ENCODE measurements at regions not wholly inside any gene's neighbourhood (a gene's known extent, or its start where the extent isn't known, plus 50 kb on each side); places are given as distances from the start of the nearest gene placed in this dataset.
A peak's percentile ranks its signal among the peaks of the same experiment; 100 is the strongest.

DNA sequence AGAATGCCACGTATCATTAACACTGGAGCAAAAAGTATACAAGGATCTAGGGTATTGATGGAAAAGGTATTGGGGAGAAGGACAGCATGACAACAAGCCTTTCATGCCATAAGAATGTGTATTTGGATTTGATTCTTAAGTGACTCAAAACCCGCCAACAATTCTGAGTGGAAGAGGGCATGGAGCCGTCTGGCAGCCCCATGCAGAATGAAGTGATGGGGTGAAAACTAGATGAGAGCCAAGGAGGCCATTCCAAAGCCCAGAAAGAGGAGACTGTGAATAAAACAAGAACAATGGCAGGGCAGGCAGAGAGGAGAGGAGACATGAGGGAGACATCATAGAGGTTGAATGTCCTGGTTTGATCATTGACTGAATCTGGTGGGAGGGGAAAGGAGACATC lies 272.3 kb upstream of the WWC1 start (continued):
- no peak for TF ChIP-seq ZNF70 (CRISPR knock-in tag; IDR thresholded peaks at IDR 0.05)

DNA sequence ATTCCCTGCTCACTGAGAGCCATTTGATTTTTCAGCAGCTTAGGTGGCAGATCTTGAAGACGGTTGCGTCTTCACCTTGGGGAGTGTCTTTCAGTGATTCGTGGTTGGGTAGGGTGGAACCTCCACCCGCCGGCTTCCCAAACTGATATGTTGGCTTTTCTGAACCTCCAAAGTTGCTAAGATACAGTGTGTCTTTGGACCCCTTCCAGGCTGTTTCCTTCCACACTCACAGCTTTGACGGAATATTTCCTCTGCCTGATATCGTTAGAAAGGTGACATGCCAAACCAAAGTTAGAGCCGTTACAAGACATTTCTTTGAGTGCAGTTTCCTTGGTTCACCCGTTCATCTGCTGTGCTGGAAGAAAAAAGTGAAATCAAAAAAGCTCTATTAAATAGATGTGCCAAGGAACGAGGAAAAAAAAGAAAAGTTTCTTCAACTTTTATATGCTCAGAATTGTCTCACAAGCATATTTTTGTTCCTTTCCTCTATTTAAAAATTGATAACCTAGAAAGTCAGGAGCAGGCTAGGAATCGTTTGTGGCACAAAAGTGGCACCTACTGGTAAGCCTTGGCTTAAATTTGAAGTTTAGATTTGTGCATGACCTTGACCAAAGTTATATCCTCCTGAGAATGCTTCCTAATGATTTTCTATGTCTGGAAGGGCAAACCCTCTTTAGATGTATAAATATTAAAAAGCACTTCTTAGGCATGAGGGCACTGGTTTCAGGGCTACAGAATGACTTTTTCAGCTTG lies 270.7 kb upstream of the WWC1 start:
- TF ChIP-seq, protein P1, sequence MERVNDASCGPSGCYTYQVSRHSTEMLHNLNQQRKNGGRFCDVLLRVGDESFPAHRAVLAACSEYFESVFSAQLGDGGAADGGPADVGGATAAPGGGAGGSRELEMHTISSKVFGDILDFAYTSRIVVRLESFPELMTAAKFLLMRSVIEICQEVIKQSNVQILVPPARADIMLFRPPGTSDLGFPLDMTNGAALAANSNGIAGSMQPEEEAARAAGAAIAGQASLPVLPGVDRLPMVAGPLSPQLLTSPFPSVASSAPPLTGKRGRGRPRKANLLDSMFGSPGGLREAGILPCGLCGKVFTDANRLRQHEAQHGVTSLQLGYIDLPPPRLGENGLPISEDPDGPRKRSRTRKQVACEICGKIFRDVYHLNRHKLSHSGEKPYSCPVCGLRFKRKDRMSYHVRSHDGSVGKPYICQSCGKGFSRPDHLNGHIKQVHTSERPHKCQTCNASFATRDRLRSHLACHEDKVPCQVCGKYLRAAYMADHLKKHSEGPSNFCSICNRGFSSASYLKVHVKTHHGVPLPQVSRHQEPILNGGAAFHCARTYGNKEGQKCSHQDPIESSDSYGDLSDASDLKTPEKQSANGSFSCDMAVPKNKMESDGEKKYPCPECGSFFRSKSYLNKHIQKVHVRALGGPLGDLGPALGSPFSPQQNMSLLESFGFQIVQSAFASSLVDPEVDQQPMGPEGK (CRISPR knock-in tag; IDR thresholded peaks at IDR 0.05; ENCODE audit: borderline replicate concordance), result no peak
- ATAC-seq, result no peak

DNA sequence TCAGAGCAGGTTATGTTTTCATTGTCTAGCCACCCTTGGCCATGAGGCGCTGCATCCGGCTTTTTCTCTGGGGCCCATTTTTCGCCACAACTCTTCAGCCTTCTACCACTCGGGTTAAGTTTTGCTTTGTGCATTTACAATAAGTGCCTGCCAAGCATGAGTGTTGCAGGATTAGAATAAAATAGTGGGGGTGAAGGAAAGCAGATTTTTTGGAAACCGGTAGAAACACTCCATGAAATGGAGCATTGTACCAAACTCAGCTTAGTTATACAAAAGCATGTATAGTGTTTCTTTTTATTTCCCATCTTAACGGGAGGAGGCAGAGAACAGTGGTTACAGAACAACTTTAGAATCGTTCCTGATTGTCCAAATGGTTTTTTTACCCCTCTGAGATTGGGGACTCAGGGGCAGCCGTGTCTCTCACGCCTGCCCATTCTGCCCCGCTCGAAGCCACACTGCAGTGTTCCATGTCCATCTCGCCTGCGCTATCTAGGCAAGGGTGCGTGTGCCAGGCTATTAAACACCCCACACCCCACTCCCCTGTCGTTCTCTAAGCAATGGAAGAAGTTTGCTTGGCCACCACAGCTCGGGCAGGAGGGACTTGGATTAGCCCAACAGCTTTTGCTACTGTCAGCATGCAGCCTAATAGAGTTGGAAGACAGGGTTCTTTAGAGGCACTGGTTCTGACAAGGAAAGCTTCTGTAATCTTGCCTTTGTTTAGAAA lies 268.8 kb upstream of the WWC1 start:
- TF ChIP-seq ZFP3 (CRISPR knock-in tag; IDR thresholded peaks at IDR 0.05), result no peak
- TF ChIP-seq, protein P2, sequence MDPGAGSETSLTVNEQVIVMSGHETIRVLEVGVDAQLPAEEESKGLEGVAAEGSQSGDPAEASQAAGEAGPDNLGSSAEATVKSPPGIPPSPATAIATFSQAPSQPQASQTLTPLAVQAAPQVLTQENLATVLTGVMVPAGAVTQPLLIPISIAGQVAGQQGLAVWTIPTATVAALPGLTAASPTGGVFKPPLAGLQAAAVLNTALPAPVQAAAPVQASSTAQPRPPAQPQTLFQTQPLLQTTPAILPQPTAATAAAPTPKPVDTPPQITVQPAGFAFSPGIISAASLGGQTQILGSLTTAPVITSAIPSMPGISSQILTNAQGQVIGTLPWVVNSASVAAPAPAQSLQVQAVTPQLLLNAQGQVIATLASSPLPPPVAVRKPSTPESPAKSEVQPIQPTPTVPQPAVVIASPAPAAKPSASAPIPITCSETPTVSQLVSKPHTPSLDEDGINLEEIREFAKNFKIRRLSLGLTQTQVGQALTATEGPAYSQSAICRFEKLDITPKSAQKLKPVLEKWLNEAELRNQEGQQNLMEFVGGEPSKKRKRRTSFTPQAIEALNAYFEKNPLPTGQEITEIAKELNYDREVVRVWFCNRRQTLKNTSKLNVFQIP (CRISPR knock-in tag; IDR thresholded peaks at IDR 0.05; ENCODE audit: borderline replicate concordance, low read depth), result no peak
- TF ChIP-seq TCF4 (CRISPR knock-in tag; IDR thresholded peaks at IDR 0.05; ENCODE audit: borderline replicate concordance), result no peak
- no peak for TF ChIP-seq ZNF8 (CRISPR knock-in tag; IDR thresholded peaks at IDR 0.05)
- TF ChIP-seq SNAI2 (CRISPR knock-in tag; IDR thresholded peaks at IDR 0.05), result no peak
- TF ChIP-seq OSR1 (CRISPR knock-in tag; IDR thresholded peaks at IDR 0.05), result no peak
- TF ChIP-seq TOX (CRISPR knock-in tag; IDR thresholded peaks at IDR 0.05; ENCODE audit: borderline replicate concordance), result no peak
- TF ChIP-seq, protein P1 (CRISPR knock-in tag; IDR thresholded peaks at IDR 0.05; ENCODE audit: borderline replicate concordance), result no peak
- TF ChIP-seq, protein P3, sequence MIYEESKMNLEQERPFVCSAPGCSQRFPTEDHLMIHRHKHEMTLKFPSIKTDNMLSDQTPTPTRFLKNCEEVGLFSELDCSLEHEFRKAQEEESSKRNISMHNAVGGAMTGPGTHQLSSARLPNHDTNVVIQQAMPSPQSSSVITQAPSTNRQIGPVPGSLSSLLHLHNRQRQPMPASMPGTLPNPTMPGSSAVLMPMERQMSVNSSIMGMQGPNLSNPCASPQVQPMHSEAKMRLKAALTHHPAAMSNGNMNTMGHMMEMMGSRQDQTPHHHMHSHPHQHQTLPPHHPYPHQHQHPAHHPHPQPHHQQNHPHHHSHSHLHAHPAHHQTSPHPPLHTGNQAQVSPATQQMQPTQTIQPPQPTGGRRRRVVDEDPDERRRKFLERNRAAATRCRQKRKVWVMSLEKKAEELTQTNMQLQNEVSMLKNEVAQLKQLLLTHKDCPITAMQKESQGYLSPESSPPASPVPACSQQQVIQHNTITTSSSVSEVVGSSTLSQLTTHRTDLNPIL (CRISPR knock-in tag; IDR thresholded peaks at IDR 0.05; ENCODE audit: low read depth), result no peak
- TF ChIP-seq CSDC2 (CRISPR knock-in tag; IDR thresholded peaks at IDR 0.05), result no peak

DNA sequence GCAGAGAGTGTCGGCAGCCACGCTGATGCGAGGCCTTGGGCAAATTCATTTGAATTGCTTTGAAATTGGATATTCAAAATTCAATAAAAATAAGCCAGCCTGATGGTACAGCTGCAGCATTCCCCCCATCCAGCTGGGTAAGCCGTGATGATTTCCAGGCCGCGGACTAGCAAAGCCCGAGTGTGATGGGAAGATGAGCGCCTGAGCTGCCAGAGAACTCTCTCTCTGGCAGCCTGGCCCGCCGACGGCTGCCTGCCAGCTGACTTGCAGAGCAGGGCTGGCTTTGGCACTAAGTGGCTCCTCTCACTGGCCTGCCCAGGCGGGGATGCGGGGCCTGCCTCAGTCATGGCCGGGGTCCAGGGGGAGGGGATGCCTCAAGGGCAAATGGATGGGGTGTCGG lies 268.3 kb upstream of the WWC1 start:
- TF ChIP-seq ZFP30 (CRISPR knock-in tag; IDR thresholded peaks at IDR 0.05) (no peak), TCF4 (CRISPR knock-in tag; IDR thresholded peaks at IDR 0.05; ENCODE audit: borderline replicate concordance) (peak; percentile 59; the same call in 1 of the 2 replicates), ZNF8 (CRISPR knock-in tag; IDR thresholded peaks at IDR 0.05) (peak; percentile 39; the same call in 1 of the 2 replicates)
- peak; percentile 81 for ATAC-seq

More for the DNA sequence above, 268.8 kb upstream of the WWC1 start:
- ATAC-seq, result no peak

DNA sequence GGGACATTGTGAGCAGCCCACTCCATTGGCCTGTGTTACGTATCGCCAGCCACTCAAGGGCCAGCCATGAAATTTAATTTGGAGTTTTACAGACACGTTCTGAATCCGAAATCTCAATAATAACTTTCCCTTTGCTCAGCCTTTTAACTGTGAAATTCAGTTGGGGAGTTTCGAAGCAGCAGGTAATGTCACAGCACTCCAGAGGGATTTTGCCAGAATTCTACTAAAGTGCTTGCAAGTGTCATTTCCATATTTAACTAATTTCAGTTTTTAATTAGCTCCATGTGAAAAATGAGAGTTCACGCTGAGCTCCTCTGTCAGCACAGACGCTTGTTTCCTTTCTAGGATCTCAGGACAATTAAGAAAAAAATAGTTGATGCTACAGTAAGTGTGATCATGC lies 267.1 kb upstream of the WWC1 start:
- ATAC-seq, result no peak
- TF ChIP-seq ISL1 (CRISPR knock-in tag; IDR thresholded peaks at IDR 0.05) (no peak), TCF4 (CRISPR knock-in tag; IDR thresholded peaks at IDR 0.05; ENCODE audit: borderline replicate concordance) (no peak), ARNTL (CRISPR knock-in tag; IDR thresholded peaks at IDR 0.05; ENCODE audit: borderline replicate concordance, low read depth) (no peak), SNAI2 (CRISPR knock-in tag; IDR thresholded peaks at IDR 0.05) (no peak), ZNF70 (CRISPR knock-in tag; IDR thresholded peaks at IDR 0.05) (no peak), ZC3H10 (CRISPR knock-in tag; IDR thresholded peaks at IDR 0.05) (no peak), RARB (CRISPR knock-in tag; IDR thresholded peaks at IDR 0.05) (no peak), GLIS3 (CRISPR knock-in tag; IDR thresholded peaks at IDR 0.05) (no peak), ESRRG (CRISPR knock-in tag; IDR thresholded peaks at IDR 0.05) (no peak)
- TF ChIP-seq, protein P1 (CRISPR knock-in tag; IDR thresholded peaks at IDR 0.05; ENCODE audit: borderline replicate concordance), result no peak
- TF ChIP-seq, protein P4, sequence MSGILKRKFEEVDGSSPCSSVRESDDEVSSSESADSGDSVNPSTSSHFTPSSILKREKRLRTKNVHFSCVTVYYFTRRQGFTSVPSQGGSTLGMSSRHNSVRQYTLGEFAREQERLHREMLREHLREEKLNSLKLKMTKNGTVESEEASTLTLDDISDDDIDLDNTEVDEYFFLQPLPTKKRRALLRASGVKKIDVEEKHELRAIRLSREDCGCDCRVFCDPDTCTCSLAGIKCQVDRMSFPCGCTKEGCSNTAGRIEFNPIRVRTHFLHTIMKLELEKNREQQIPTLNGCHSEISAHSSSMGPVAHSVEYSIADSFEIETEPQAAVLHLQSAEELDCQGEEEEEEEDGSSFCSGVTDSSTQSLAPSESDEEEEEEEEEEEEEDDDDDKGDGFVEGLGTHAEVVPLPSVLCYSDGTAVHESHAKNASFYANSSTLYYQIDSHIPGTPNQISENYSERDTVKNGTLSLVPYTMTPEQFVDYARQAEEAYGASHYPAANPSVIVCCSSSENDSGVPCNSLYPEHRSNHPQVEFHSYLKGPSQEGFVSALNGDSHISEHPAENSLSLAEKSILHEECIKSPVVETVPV (CRISPR knock-in tag; IDR thresholded peaks at IDR 0.05), result no peak

All from SK-N-SH treated with all-trans-retinoic acid at 6 μM for 48 hours (cell line).